Right lobe of liver (tissue), 4 donors: ENCODE measurements at regions not wholly inside any gene's neighbourhood (a gene's known extent, or its start where the extent isn't known, plus 50 kb on each side); places are given as distances from the start of the nearest gene placed in this dataset.

ENCODE experiments used
- POLR2A ChIP-seq: fragments of 450-650 bp; IDR thresholded peaks from one replicate; pipeline ENCODE4 v1.6.1; 2017; ENCODE audit warnings: antibody characterized with exemption, mild to moderate bottlenecking
- TF ChIP-seq, protein P1 (sequence below), 4 donors: fragments of 200-600 bp in 3 of 4; fragments of 450-650 bp in 1 of 4; IDR thresholded peaks; one replicate each; pipeline versions ENCODE4 v1.5.1 to v1.8.0; 2016 to 2022; ENCODE audit warnings: antibody characterized with exemption in 4 of 4, mild to moderate bottlenecking in 2 of 4
- donor health status: DM: no; HTN: no; CAD: no.
- donor health status: DM: no; HTN: no; CAD: no.
- donor health status: DM: no; HTN: yes; CAD: no.

DNA sequence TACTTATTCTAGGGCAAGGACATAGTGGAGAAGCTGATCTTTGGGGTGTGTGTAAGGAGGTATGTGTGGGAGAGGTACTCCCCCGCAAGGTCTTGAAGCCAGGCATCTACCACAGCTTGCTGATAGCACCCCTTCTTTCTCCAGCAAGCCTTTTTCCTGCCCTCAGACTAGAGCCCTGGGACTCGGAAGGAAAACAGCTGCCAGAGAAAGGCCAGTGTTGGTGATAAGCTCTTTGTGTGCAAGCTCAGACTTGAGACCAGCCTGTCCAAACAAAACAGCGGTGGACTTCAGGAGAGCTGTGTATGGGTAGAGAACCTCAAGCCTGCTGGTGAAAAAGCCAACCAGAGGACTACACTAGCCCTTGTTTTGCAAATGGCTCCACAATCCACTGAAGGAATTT lies 1028.6 kb downstream of the MCTP2 start:
- no peak for TF ChIP-seq POLR2A
- TF ChIP-seq, protein P1, sequence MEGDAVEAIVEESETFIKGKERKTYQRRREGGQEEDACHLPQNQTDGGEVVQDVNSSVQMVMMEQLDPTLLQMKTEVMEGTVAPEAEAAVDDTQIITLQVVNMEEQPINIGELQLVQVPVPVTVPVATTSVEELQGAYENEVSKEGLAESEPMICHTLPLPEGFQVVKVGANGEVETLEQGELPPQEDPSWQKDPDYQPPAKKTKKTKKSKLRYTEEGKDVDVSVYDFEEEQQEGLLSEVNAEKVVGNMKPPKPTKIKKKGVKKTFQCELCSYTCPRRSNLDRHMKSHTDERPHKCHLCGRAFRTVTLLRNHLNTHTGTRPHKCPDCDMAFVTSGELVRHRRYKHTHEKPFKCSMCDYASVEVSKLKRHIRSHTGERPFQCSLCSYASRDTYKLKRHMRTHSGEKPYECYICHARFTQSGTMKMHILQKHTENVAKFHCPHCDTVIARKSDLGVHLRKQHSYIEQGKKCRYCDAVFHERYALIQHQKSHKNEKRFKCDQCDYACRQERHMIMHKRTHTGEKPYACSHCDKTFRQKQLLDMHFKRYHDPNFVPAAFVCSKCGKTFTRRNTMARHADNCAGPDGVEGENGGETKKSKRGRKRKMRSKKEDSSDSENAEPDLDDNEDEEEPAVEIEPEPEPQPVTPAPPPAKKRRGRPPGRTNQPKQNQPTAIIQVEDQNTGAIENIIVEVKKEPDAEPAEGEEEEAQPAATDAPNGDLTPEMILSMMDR (IDR thresholded peaks at IDR 0.05): no peak
